SK-N-SH (cell line): ENCODE measurements at regions not wholly inside any gene's neighbourhood (a gene's known extent, or its start where the extent isn't known, plus 50 kb on each side); places are given as distances from the start of the nearest gene placed in this dataset.

ENCODE experiments used
- TF ChIP-seq, protein P1 (sequence below): fragments of 150-350 bp; IDR thresholded peaks from 2 replicates; pipeline ENCODE4 v1.6.1; 2017; ENCODE audit warnings: antibody characterized with exemption, low read length, low read depth, borderline replicate concordance
- TF ChIP-seq, protein P2 (sequence below): fragments of 200-600 bp; sonication (generic); IDR thresholded peaks from 2 replicates; pipeline ENCODE4 v1.6.1; 2017; ENCODE audit warnings: antibody characterized with exemption, mild to moderate bottlenecking, moderate library complexity

DNA sequence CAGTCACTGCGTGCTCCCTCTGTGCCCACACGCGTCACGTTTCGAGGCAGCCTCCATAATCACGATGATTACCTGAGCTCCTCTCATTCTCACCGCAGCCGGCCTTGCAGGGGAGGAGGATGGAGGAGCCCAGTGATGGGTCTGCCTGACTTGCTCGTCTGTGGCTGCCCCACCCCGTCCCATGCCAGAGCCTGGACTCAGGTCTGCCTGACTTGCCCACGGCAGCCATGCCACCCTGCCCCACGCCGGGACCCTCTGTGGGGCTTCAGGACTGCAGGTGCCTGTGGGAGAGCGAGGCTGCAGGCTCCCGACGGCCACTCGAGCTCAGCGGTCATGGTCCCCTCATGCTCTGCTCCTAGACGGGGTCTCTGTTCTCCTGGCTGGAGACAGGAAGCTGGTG is 1025.1 kb downstream of the BRD1 start:
- TF ChIP-seq, protein P1, sequence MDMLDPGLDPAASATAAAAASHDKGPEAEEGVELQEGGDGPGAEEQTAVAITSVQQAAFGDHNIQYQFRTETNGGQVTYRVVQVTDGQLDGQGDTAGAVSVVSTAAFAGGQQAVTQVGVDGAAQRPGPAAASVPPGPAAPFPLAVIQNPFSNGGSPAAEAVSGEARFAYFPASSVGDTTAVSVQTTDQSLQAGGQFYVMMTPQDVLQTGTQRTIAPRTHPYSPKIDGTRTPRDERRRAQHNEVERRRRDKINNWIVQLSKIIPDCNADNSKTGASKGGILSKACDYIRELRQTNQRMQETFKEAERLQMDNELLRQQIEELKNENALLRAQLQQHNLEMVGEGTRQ = no peak
- TF ChIP-seq, protein P2, sequence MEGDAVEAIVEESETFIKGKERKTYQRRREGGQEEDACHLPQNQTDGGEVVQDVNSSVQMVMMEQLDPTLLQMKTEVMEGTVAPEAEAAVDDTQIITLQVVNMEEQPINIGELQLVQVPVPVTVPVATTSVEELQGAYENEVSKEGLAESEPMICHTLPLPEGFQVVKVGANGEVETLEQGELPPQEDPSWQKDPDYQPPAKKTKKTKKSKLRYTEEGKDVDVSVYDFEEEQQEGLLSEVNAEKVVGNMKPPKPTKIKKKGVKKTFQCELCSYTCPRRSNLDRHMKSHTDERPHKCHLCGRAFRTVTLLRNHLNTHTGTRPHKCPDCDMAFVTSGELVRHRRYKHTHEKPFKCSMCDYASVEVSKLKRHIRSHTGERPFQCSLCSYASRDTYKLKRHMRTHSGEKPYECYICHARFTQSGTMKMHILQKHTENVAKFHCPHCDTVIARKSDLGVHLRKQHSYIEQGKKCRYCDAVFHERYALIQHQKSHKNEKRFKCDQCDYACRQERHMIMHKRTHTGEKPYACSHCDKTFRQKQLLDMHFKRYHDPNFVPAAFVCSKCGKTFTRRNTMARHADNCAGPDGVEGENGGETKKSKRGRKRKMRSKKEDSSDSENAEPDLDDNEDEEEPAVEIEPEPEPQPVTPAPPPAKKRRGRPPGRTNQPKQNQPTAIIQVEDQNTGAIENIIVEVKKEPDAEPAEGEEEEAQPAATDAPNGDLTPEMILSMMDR = no peak
